ENCODE measurements at regions not wholly inside any gene's neighbourhood (a gene's known extent, or its start where the extent isn't known, plus 50 kb on each side); places are given as distances from the start of the nearest gene placed in this dataset.

DNA sequence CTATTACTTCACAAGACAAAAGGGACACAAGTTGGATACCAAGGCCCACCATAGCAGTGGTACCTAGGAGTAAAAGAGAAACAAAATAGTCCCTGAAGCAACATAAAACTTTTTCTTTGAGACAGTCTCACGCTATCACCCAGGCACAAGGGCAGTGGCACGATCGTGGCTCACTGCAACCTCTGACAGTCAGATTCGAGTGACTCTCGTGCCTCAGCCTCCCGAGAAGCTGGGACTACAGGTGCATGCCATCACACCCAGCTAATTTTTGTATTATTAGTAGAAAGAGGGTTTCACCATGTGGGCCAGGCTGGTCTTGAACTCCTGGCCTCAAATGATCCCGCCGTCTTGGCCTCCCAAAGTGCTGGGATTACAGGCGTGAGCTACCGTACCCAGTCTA lies 59.0 kb upstream of the KCNMA1 start:
- TF ChIP-seq, protein P1, sequence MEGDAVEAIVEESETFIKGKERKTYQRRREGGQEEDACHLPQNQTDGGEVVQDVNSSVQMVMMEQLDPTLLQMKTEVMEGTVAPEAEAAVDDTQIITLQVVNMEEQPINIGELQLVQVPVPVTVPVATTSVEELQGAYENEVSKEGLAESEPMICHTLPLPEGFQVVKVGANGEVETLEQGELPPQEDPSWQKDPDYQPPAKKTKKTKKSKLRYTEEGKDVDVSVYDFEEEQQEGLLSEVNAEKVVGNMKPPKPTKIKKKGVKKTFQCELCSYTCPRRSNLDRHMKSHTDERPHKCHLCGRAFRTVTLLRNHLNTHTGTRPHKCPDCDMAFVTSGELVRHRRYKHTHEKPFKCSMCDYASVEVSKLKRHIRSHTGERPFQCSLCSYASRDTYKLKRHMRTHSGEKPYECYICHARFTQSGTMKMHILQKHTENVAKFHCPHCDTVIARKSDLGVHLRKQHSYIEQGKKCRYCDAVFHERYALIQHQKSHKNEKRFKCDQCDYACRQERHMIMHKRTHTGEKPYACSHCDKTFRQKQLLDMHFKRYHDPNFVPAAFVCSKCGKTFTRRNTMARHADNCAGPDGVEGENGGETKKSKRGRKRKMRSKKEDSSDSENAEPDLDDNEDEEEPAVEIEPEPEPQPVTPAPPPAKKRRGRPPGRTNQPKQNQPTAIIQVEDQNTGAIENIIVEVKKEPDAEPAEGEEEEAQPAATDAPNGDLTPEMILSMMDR (conservative IDR thresholded peaks at IDR 0.05 in 1 of 2, IDR thresholded peaks at IDR 0.05 in 1 of 2; ENCODE audit: low read depth in 1 of 2, low read length in 2 of 2) = no peak
- TF ChIP-seq EZH2 (IDR thresholded peaks at IDR 0.05; ENCODE audit: low read length, missing control alignments) = no peak
